ENCODE measurements at regions not wholly inside any gene's neighbourhood (a gene's known extent, or its start where the extent isn't known, plus 50 kb on each side); places are given as distances from the start of the nearest gene placed in this dataset.

- 39% methylated on average over 6 of the region's 6 CpGs for WGBS (ENCODE audit: low lambda C conversion rate)
- CTCF ChIA-PET (ENCODE audit: low intra/inter-chr PET ratio, low total read pairs), result no interaction called here
- intact Hi-C loops (cut with micrococcal nuclease; ENCODE audit: unreplicated experiment), result no loop called here
- TF ChIP-seq TERF1 (CRISPR knock-in tag; IDR thresholded peaks at IDR 0.05), result no peak
- no peak for TF ChIP-seq ZNF530 (CRISPR knock-in tag; IDR thresholded peaks at IDR 0.05; ENCODE audit: low read depth)
- no peak for TF ChIP-seq ZNF264 (CRISPR knock-in tag; IDR thresholded peaks at IDR 0.05)
- no peak for TF ChIP-seq HOXD1 (CRISPR knock-in tag; IDR thresholded peaks at IDR 0.05)
- TF ChIP-seq MTA1 (CRISPR knock-in tag; IDR thresholded peaks at IDR 0.05; ENCODE audit: borderline replicate concordance), result no peak
- no peak for TF ChIP-seq ZNF512 (CRISPR knock-in tag; IDR thresholded peaks at IDR 0.05)
- TF ChIP-seq ZNF432 (CRISPR knock-in tag; IDR thresholded peaks at IDR 0.05; ENCODE audit: borderline replicate concordance), result no peak
- TF ChIP-seq ZBTB40 (IDR thresholded peaks at IDR 0.05), result no peak
- TF ChIP-seq ZBTB40 (CRISPR knock-in tag; IDR thresholded peaks at IDR 0.05), result no peak
- TF ChIP-seq ZSCAN29 (CRISPR knock-in tag; conservative IDR thresholded peaks at IDR 0.05), result no peak
- TF ChIP-seq NBN (conservative IDR thresholded peaks at IDR 0.05), result no peak
- TF ChIP-seq TBX2 (CRISPR knock-in tag; IDR thresholded peaks at IDR 0.05; ENCODE audit: borderline replicate concordance), result no peak
- no peak for TF ChIP-seq TRIM22 (IDR thresholded peaks at IDR 0.05)
- no peak for TF ChIP-seq ZNF616 (CRISPR knock-in tag; IDR thresholded peaks at IDR 0.05; ENCODE audit: low read depth)
Measured at GRCh38 chr18:22103647-22104031, 65.8 kb upstream of the GATA6 start.

More at GRCh38 chr18:22103647-22104031, 65.8 kb upstream of the GATA6 start:
- Histone ChIP-seq H4K20me1 (ENCODE audit: insufficient read depth, low read length) (no peaks in the 10 kb centered on the region), H3K27me3 (ENCODE audit: control insufficient read depth in 1 of 2, insufficient read depth in 2 of 2, low read length in 2 of 2) (no peaks in the 10 kb centered on the region), H3K79me2 (ENCODE audit: insufficient read depth, low read length) (no peaks in the 10 kb centered on the region), H3K4me1 (ENCODE audit: insufficient read depth, low read length) (peaks cover 7% of the 10 kb centered on the region), H3K36me3 (replicated peaks in 1 of 2; ENCODE audit: control insufficient read depth in 1 of 2, insufficient read depth in 2 of 2, low read length in 2 of 2) (no peaks in the 10 kb centered on the region), H3K4me3 (replicated peaks in 1 of 3; ENCODE audit: insufficient read depth in 1 of 3, low read depth in 2 of 3, low read length in 3 of 3) (no peak overlapping the region), H3K9me3 (ENCODE audit: low read length) (no peaks in the 10 kb centered on the region), H3K4me2 (ENCODE audit: low read depth, low read length) (no peak overlapping the region), H3K9ac (ENCODE audit: insufficient read depth, low read depth, low read length) (no peak overlapping the region), H2AFZ (ENCODE audit: low read length) (no peak overlapping the region), H3K27ac (ENCODE audit: extremely low read length, insufficient read depth, low read length) (no peak overlapping the region)
- POLR2A ChIA-PET, result no interaction called here
- no peak for DNase-seq (ENCODE audit: low spot score)
- no peak for ATAC-seq
- no peak for FAIRE-seq
- no TSS peak for BruUV-seq (replicated peaks)
- in situ Hi-C loops (cut with HindIII; ENCODE audit: extremely low pct_ligation_motif_present, low pct_unique_long_range_greater_than_20kb), result no loop called here
